ENCODE measurements at regions not wholly inside any gene's neighbourhood (a gene's known extent, or its start where the extent isn't known, plus 50 kb on each side); places are given as distances from the start of the nearest gene placed in this dataset.

DNA sequence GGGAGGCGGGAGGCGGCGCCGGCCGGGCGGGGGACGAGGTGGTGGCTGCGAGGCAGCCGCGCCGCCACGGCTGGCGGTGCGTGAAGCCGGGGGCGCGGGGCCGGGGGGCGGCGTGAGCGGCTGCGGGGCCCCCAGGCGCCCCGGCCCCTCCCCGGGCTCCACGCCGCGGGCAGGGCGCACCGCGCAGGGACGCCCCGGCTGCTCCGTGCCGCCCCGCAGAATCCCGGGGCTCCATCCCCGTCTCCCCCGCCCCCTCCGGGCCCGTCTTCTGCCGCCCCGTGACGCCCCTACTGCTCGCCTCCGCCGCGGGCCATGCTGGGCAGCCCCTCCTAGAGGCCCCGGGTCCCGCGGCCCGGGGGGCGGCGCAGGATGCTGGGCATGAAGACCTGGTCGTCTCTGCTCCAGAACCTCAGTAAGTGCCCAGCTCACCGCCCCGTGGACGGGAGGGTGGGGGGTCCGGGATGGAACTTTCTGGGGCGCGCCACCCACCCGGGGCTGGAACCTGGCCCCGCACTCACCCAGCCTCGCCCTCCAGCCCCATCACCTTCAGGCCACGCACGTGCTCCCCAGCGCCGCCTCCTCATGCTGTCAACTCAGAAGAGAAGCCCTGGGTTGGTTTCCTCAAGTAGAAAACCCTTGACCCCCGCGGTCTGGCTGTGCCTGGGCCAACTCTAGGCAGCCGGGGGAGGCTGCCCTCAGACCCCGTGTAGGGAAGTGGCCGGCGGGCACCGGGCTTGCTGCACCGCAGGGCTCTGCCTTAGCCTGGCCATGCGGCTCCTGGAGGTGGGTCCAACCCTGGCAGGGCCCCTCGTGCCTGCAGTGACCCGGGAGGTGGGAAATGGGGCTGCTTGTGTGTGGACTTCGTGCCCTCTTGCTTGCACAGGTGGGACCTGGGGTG is 150.2 kb upstream of the GSE1 start:
- TF ChIP-seq, protein P1, sequence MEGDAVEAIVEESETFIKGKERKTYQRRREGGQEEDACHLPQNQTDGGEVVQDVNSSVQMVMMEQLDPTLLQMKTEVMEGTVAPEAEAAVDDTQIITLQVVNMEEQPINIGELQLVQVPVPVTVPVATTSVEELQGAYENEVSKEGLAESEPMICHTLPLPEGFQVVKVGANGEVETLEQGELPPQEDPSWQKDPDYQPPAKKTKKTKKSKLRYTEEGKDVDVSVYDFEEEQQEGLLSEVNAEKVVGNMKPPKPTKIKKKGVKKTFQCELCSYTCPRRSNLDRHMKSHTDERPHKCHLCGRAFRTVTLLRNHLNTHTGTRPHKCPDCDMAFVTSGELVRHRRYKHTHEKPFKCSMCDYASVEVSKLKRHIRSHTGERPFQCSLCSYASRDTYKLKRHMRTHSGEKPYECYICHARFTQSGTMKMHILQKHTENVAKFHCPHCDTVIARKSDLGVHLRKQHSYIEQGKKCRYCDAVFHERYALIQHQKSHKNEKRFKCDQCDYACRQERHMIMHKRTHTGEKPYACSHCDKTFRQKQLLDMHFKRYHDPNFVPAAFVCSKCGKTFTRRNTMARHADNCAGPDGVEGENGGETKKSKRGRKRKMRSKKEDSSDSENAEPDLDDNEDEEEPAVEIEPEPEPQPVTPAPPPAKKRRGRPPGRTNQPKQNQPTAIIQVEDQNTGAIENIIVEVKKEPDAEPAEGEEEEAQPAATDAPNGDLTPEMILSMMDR (IDR thresholded peaks at IDR 0.05; ENCODE audit: borderline replicate concordance, extremely low read depth, low read length, poor library complexity, severe bottlenecking): no peak
- no peak for TF ChIP-seq EZH2 (IDR thresholded peaks at IDR 0.05; ENCODE audit: borderline replicate concordance, low read depth, low read length, severe bottlenecking)
- peaks cover 3% of the 10 kb centered on the region; the same call in 1 of the 2 replicates for H3K36me3 ChIP-seq (ENCODE audit: insufficient read depth, low read length)
- H3K4me1 ChIP-seq (ENCODE audit: insufficient read depth, low read length): peaks cover 57% of the 10 kb centered on the region
- H3K9me3 ChIP-seq (ENCODE audit: insufficient read depth, low read length, severe bottlenecking): no peaks in the 10 kb centered on the region
- H3K4me2 ChIP-seq (ENCODE audit: insufficient read depth, low read length): peak overlapping the region; percentile 67
- DNase-seq (peak; percentile 34), ATAC-seq (ENCODE audit: insufficient read depth, low read depth) (0 out of 3 replicates have a peak, but pooled peaks have one; percentile 5)
- H4K20me1 ChIP-seq (ENCODE audit: insufficient read depth, low read length): no peaks in the 10 kb centered on the region
- no peaks in the 10 kb centered on the region for H3K27me3 ChIP-seq (ENCODE audit: insufficient read depth, low read length, poor library complexity)
- peak overlapping the region; percentile 27; the same call in 1 of the 2 replicates for H2AFZ ChIP-seq (ENCODE audit: low read depth, low read length)
- H3K4me3 ChIP-seq (ENCODE audit: low read depth in 1 of 2, low read length in 2 of 2): peak overlapping the region in 1 of 2 experiments; percentile 56; a peak in 3 of 4 replicates
- H3K27ac ChIP-seq (ENCODE audit: low read length): peak overlapping the region; percentile 20
- H3K79me2 ChIP-seq (ENCODE audit: insufficient read depth, low read length): peaks cover 15% of the 10 kb centered on the region
- peak overlapping the region; percentile 54 for H3K9ac ChIP-seq (ENCODE audit: low read depth, low read length)

DNA sequence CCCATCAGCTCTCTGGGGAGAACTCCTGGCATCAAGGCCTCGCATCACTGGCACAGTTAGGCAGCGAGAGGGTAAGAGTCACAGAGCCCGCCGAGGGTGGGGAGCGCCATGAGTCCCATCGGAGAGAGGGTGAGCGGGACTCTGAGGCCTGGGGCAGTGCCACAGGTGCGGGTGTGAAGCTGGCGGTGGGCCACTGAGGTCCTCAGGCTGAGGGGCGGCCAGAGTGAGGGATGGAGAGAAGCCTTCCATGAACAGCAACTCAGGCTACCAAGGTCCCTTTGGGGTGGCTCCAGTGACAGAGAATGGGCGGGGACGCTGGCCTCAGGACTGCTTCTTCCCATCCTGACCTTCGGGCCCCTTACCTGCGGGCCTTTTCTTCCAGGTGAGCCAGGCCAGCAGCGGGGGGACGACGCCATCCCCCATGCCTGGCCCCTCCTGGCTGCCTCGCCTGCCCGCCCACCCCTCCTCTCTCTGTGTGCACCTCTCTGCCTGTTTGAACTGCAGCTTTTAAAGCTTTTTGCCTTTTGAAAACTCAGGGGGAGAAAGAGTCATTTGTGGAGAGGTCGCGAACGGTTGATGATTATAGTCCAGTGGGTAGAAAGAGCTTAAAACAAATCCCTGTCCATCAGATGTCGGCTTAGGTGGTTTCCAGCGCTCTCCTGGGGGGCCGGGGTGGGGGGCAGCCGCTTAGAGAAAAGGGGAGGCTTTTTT is 149.3 kb upstream of the GSE1 start:
- peak overlapping the region; percentile 67 for H3K4me2 ChIP-seq (ENCODE audit: insufficient read depth, low read length)
- H3K79me2 ChIP-seq (ENCODE audit: insufficient read depth, low read length): peaks cover 15% of the 10 kb centered on the region
- no peak for TF ChIP-seq EZH2 (IDR thresholded peaks at IDR 0.05; ENCODE audit: borderline replicate concordance, low read depth, low read length, severe bottlenecking)
- TF ChIP-seq, protein P1 (IDR thresholded peaks at IDR 0.05; ENCODE audit: borderline replicate concordance, extremely low read depth, low read length, poor library complexity, severe bottlenecking): no peak
- peak overlapping the region; percentile 54; the same call in 1 of the 2 replicates for H3K9ac ChIP-seq (ENCODE audit: low read depth, low read length)
- DNase-seq: no peak
- H3K4me3 ChIP-seq (ENCODE audit: low read depth in 1 of 2, low read length in 2 of 2): peak overlapping the region in 1 of 2 experiments; percentile 56; a peak in 2 of 4 replicates
- no peak overlapping the region for H2AFZ ChIP-seq (ENCODE audit: low read depth, low read length)
- H4K20me1 ChIP-seq (ENCODE audit: insufficient read depth, low read length): no peaks in the 10 kb centered on the region
- H3K27ac ChIP-seq (ENCODE audit: low read length): peak overlapping the region; percentile 4
- peaks cover 57% of the 10 kb centered on the region for H3K4me1 ChIP-seq (ENCODE audit: insufficient read depth, low read length)
- ATAC-seq (ENCODE audit: insufficient read depth, low read depth): no peak
- no peaks in the 10 kb centered on the region for H3K9me3 ChIP-seq (ENCODE audit: insufficient read depth, low read length, severe bottlenecking)
- H3K27me3 ChIP-seq (ENCODE audit: insufficient read depth, low read length, poor library complexity): no peaks in the 10 kb centered on the region
- peaks cover 3% of the 10 kb centered on the region; the same call in 1 of the 2 replicates for H3K36me3 ChIP-seq (ENCODE audit: insufficient read depth, low read length)

DNA sequence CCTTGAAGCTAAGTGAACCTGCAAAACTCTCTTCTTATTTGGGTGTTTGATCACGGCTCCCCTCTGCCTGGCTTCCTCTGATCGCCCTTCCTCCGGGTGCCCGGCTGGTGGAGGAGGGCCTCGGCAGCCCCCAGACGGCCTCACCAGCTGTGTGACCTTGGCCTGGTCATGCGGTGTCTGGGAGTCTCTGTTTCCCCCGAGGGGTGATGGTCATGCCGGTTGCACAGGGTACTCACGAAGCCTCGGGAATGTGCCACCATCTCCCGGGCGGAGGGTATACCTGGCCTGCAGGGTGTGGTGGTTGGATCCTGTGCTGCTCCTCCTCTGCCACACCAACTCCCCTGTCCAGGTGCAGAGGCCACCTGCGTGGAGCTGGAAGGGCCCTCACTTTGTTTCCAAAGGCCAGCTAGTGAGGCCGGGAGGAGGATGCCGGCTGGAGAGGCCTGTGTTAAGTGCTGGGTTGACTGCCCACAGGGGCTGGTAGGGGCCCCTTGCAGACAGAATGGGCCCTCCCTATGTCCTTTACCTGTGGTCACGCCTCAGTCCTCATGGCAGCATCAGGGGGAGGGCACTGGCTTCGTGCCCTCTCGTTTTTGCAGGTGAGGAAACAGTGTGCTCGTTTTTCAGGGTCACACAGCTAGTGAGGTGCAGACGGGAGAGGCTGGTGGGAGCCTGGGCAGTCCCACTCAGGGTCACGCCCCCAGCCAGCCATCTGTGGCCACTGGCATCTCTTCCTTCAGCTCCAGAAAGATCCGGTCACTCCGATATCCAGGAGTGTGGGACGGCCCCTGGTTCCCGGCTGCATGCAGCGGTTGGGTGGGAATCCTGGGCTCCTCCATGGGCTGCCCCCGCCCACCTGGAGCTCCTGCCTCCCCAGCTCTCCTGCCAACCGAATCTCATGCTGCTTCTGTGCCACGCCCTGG is 148.5 kb upstream of the GSE1 start:
- TF ChIP-seq EZH2 (IDR thresholded peaks at IDR 0.05; ENCODE audit: borderline replicate concordance, low read depth, low read length, severe bottlenecking): no peak
- TF ChIP-seq, protein P1 (IDR thresholded peaks at IDR 0.05; ENCODE audit: borderline replicate concordance, extremely low read depth, low read length, poor library complexity, severe bottlenecking): no peak
- Histone ChIP-seq H3K9me3 (ENCODE audit: insufficient read depth, low read length, severe bottlenecking) (no peaks in the 10 kb centered on the region), H3K27ac (ENCODE audit: low read length) (0 out of 2 replicates have a peak overlapping the region, but pooled peaks have one; percentile 27), H3K36me3 (ENCODE audit: insufficient read depth, low read length) (peaks cover 3% of the 10 kb centered on the region; the same call in 1 of the 2 replicates), H3K4me2 (ENCODE audit: insufficient read depth, low read length) (0 out of 2 replicates have a peak overlapping the region, but pooled peaks have one; percentile 67), H4K20me1 (ENCODE audit: insufficient read depth, low read length) (no peaks in the 10 kb centered on the region), H3K79me2 (ENCODE audit: insufficient read depth, low read length) (peaks cover 15% of the 10 kb centered on the region), H2AFZ (ENCODE audit: low read depth, low read length) (no peak overlapping the region), H3K4me3 (ENCODE audit: low read depth in 1 of 2, low read length in 2 of 2) (no peak overlapping the region), H3K9ac (ENCODE audit: low read depth, low read length) (no peak overlapping the region; the same call in 1 of the 2 replicates), H3K27me3 (ENCODE audit: insufficient read depth, low read length, poor library complexity) (no peaks in the 10 kb centered on the region), H3K4me1 (ENCODE audit: insufficient read depth, low read length) (peaks cover 52% of the 10 kb centered on the region)
- DNase-seq: no peak
- ATAC-seq (ENCODE audit: insufficient read depth, low read depth): no peak
